ENCODE measurements at regions not wholly inside any gene's neighbourhood (a gene's known extent, or its start where the extent isn't known, plus 50 kb on each side); places are given as distances from the start of the nearest gene placed in this dataset.

DNA sequence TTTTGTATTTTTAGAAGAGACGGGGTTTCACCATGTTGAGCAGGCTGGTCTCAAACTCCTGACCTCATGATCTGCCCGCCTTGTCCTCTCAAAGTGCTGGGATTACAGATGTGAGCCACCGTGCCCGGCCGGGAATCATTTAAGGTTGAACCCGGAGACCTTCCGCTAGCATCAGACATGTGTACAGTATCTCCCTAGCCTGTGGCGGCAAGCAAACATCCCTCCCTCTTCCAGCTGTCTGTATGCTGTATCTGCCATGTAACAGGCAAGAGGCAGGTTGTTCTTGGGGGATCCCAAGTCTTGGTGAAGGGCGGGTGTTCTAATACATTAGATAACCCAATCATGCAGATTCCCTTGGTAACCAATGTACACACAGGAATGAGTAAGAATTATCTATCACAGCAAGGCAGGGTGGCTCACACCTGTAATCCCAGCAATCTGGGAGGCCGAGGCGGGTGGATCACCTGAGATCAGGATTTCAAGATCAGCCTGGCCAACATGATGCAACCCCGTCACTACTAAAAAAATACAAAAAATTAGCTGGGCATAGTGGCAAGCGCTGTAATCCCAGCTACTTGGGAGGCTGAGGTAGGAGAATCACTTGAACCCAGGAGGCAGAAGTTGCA, 58.1 kb upstream of the RBFOX2 start:
- no peak for TF ChIP-seq EZH2phosphoT487 (IDR thresholded peaks at IDR 0.05; ENCODE audit: borderline replicate concordance, low read length)
- TF ChIP-seq, protein P1, sequence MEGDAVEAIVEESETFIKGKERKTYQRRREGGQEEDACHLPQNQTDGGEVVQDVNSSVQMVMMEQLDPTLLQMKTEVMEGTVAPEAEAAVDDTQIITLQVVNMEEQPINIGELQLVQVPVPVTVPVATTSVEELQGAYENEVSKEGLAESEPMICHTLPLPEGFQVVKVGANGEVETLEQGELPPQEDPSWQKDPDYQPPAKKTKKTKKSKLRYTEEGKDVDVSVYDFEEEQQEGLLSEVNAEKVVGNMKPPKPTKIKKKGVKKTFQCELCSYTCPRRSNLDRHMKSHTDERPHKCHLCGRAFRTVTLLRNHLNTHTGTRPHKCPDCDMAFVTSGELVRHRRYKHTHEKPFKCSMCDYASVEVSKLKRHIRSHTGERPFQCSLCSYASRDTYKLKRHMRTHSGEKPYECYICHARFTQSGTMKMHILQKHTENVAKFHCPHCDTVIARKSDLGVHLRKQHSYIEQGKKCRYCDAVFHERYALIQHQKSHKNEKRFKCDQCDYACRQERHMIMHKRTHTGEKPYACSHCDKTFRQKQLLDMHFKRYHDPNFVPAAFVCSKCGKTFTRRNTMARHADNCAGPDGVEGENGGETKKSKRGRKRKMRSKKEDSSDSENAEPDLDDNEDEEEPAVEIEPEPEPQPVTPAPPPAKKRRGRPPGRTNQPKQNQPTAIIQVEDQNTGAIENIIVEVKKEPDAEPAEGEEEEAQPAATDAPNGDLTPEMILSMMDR (conservative IDR thresholded peaks at IDR 0.05; ENCODE audit: low read depth, low read length) = no peak
